Keratinocyte (primary cell): ENCODE measurements at regions not wholly inside any gene's neighbourhood (a gene's known extent, or its start where the extent isn't known, plus 50 kb on each side); places are given as distances from the start of the nearest gene placed in this dataset.

Experiments
- DNase-seq: peaks from one replicate; pipeline ENCODE4 v3.0.0-alpha.2; 2011; ENCODE audit warnings: low read depth, missing footprints, low spot score
- FAIRE-seq: peaks from 2 replicates; lab custom pipeline; 2011; peaks lifted over from hg19 to GRCh38; lab: Jason Lieb, UNC
- H2AFZ ChIP-seq: 2 replicates; pipeline ENCODE4 v1.6.0; 2012; ENCODE audit warnings: low read length, control low read depth, inconsistent platforms; ENCODE audit not compliant: control insufficient read depth
- H3K27ac ChIP-seq: 2 replicates; pipeline ENCODE4 v1.5.1; 2011; ENCODE audit warnings: low read length; ENCODE audit not compliant: control insufficient read depth, insufficient read depth
- H3K27me3 ChIP-seq: 3 replicates; pipeline ENCODE4 v1.6.0; 2011; ENCODE audit warnings: low read length; ENCODE audit not compliant: control insufficient read depth, insufficient read depth; ENCODE audit errors: extremely low read depth
- H3K36me3 ChIP-seq, 2 experiments: 2 replicates in 1 of 2; 3 replicates in 1 of 2; pipeline ENCODE4 v1.5.1; 2011; ENCODE audit warnings: low read length in 2 of 2, mild to moderate bottlenecking in 1 of 2; ENCODE audit not compliant: control insufficient read depth in 2 of 2, insufficient read depth in 2 of 2; ENCODE audit errors: extremely low read depth in 1 of 2
- H3K4me1 ChIP-seq: 3 replicates; pipeline ENCODE4 v1.5.1; 2011; ENCODE audit warnings: low read length; ENCODE audit not compliant: control insufficient read depth, insufficient read depth; ENCODE audit errors: extremely low read depth
- H3K4me2 ChIP-seq: 3 replicates; pipeline ENCODE4 v1.6.0; 2011; ENCODE audit warnings: low read depth, low read length; ENCODE audit not compliant: control insufficient read depth, insufficient read depth; ENCODE audit errors: extremely low read depth
- H3K4me3 ChIP-seq, 3 experiments: fragments of 200-600 bp in 1 of 3; sonication (generic) in 1 of 3; 2 replicates in 2 of 3; 3 replicates in 1 of 3; pipeline ENCODE4 v1.5.1; 2011 to 2016; ENCODE audit warnings: low read length in 3 of 3, mild to moderate bottlenecking in 3 of 3, control low read depth in 2 of 3, inconsistent platforms in 1 of 3, low read depth in 1 of 3, mixed read lengths in 1 of 3, mixed run types in 1 of 3, moderate library complexity in 1 of 3; ENCODE audit not compliant: control insufficient read depth in 2 of 3, insufficient read depth in 2 of 3; ENCODE audit errors: extremely low read depth in 1 of 3
- H3K79me2 ChIP-seq: 2 replicates; pipeline ENCODE4 v1.6.0; 2012; ENCODE audit warnings: low read length; ENCODE audit not compliant: control insufficient read depth, insufficient read depth
- H3K9ac ChIP-seq: 3 replicates; pipeline ENCODE4 v1.6.0; 2011; ENCODE audit warnings: low read length; ENCODE audit not compliant: control insufficient read depth, insufficient read depth; ENCODE audit errors: extremely low read depth
- H3K9me1 ChIP-seq: 3 replicates; pipeline ENCODE4 v1.6.0; 2011; ENCODE audit warnings: low read length; ENCODE audit not compliant: control insufficient read depth, insufficient read depth; ENCODE audit errors: extremely low read depth
- H3K9me3 ChIP-seq: 2 replicates; pipeline ENCODE4 v1.5.1; 2012; ENCODE audit warnings: low read depth, low read length; ENCODE audit not compliant: control insufficient read depth
- H4K20me1 ChIP-seq: 3 replicates; pipeline ENCODE4 v1.6.0; 2011; ENCODE audit warnings: low read length; ENCODE audit not compliant: control insufficient read depth, insufficient read depth; ENCODE audit errors: extremely low read depth
- CTCF ChIP-seq, 3 experiments: IDR thresholded peaks in 1 of 3; conservative IDR thresholded peaks in 1 of 3; optimal IDR thresholded peaks in 1 of 3; 2 replicates in 2 of 3; 3 replicates in 1 of 3; pipeline versions ENCODE3 to v1.5.1; 2011; ENCODE audit warnings: low read length in 3 of 3, mild to moderate bottlenecking in 3 of 3, moderate library complexity in 2 of 3, control low read depth in 1 of 3, inconsistent platforms in 1 of 3; ENCODE audit not compliant: insufficient read depth in 2 of 3; ENCODE audit errors: extremely low read depth in 1 of 3
- EZH2 ChIP-seq: IDR thresholded peaks from one replicate; pipeline ENCODE4 v1.6.1; 2012; ENCODE audit warnings: inconsistent platforms, mild to moderate bottlenecking, low read length, moderate library complexity
- dilution Hi-C: fragments of 300-500 bp; cut with MboI; formaldehyde crosslinking; loops from one replicate; pipeline ENCODE4 v1.7.0; 2020; ENCODE audit warnings: low sequenced_read_pairs; ENCODE audit not compliant: extremely low pct_ligation_motif_present

GRCh38 chr17:73875346-73875745 lies 231.1 kb upstream of the SDK2 start:
- peaks cover 6% of the 10 kb centered on the region for H3K27me3 ChIP-seq
- DNase-seq (no peak), FAIRE-seq (no peak)
- H3K36me3 ChIP-seq: no peaks in the 10 kb centered on the region
- no peaks in the 10 kb centered on the region for H3K9me1 ChIP-seq
- H3K4me3 ChIP-seq: no peak overlapping the region
- no peak for TF ChIP-seq CTCF (optimal IDR thresholded peaks at IDR 0.05 in 1 of 3, IDR thresholded peaks at IDR 0.05 in 1 of 3, conservative IDR thresholded peaks at IDR 0.05 in 1 of 3; ENCODE audit: extremely low read depth in 1 of 3, insufficient read depth in 2 of 3, low read length in 3 of 3)
- TF ChIP-seq EZH2: no peak
- H3K79me2 ChIP-seq: no peaks in the 10 kb centered on the region
- no peaks in the 10 kb centered on the region for H3K4me1 ChIP-seq
- no peaks in the 10 kb centered on the region for H4K20me1 ChIP-seq
- H3K4me2 ChIP-seq: no peak overlapping the region
- dilution Hi-C loops: no loop called here
- no peaks in the 10 kb centered on the region for H3K9me3 ChIP-seq
- no peak overlapping the region for H3K27ac ChIP-seq
- no peak overlapping the region for H3K9ac ChIP-seq
- no peak overlapping the region for H2AFZ ChIP-seq

GRCh38 chr17:73877962-73878361 lies 233.7 kb upstream of the SDK2 start:
- Histone ChIP-seq H3K4me2 (no peak overlapping the region), H3K9me3 (no peaks in the 10 kb centered on the region), H2AFZ (no peak overlapping the region), H3K36me3 (no peaks in the 10 kb centered on the region), H3K9ac (no peak overlapping the region), H3K4me1 (no peaks in the 10 kb centered on the region), H3K9me1 (no peaks in the 10 kb centered on the region), H3K27ac (no peak overlapping the region), H4K20me1 (no peaks in the 10 kb centered on the region), H3K27me3 (peaks cover 4% of the 10 kb centered on the region), H3K79me2 (no peaks in the 10 kb centered on the region), H3K4me3 (no peak overlapping the region)
- dilution Hi-C loops: no loop called here
- TF ChIP-seq EZH2: no peak
- TF ChIP-seq CTCF (optimal IDR thresholded peaks at IDR 0.05 in 1 of 3, IDR thresholded peaks at IDR 0.05 in 1 of 3, conservative IDR thresholded peaks at IDR 0.05 in 1 of 3; ENCODE audit: extremely low read depth in 1 of 3, insufficient read depth in 2 of 3, low read length in 3 of 3): no peak
- FAIRE-seq (no peak), DNase-seq (no peak)
